Aorta (tissue), 5 donors: ENCODE measurements at regions not wholly inside any gene's neighbourhood (a gene's known extent, or its start where the extent isn't known, plus 50 kb on each side); places are given as distances from the start of the nearest gene placed in this dataset.

Source experiments
- ATAC-seq: fragments of 200-7000 bp; cut with Tn5 transposase; one replicate; pipeline ENCODE4 v1.9.1; 2022; ENCODE audit warnings: moderate library complexity; ENCODE audit not compliant: low FRiP score
- DNase-seq, 2 donors: peaks; one replicate each; pipeline ENCODE4 v3.0.0-alpha.2; 2020
- H3K27ac ChIP-seq, 2 donors: one replicate each; pipeline ENCODE4 v1.5.1; 2013; ENCODE audit warnings: low read length in 2 of 2, mild to moderate bottlenecking in 2 of 2, moderate library complexity in 2 of 2, control low read depth in 1 of 2, inconsistent platforms in 1 of 2, low read depth in 1 of 2
- H3K27me3 ChIP-seq, 2 donors: one replicate each; pipeline ENCODE4 v1.6.1; 2013; ENCODE audit warnings: control low read depth in 1 of 2, low read length in 1 of 2, mild to moderate bottlenecking in 1 of 2, moderate library complexity in 1 of 2; ENCODE audit not compliant: insufficient read depth in 2 of 2, control insufficient read depth in 1 of 2
- H3K36me3 ChIP-seq, 2 donors: one replicate each; pipeline ENCODE4 v1.6.1; 2013; ENCODE audit warnings: control low read depth in 1 of 2, low read length in 1 of 2, mild to moderate bottlenecking in 1 of 2; ENCODE audit not compliant: insufficient read depth in 2 of 2, control insufficient read depth in 1 of 2
- H3K4me1 ChIP-seq, 2 donors: one replicate each; pipeline ENCODE4 v1.6.1; 2013; ENCODE audit warnings: low read length in 2 of 2, control low read depth in 1 of 2, mild to moderate bottlenecking in 1 of 2, moderate library complexity in 1 of 2; ENCODE audit not compliant: insufficient read depth in 2 of 2, control insufficient read depth in 1 of 2
- H3K4me3 ChIP-seq, 2 donors: one replicate each; pipeline ENCODE4 v1.5.1; 2013; ENCODE audit warnings: low read length in 2 of 2, control low read depth in 1 of 2, mild to moderate bottlenecking in 1 of 2
- H3K9me3 ChIP-seq: one replicate; pipeline ENCODE4 v1.6.1; 2013; ENCODE audit warnings: mild to moderate bottlenecking, low read length; ENCODE audit not compliant: control insufficient read depth
- WGBS, 2 donors: extraction: QIAGEN DNeasy Blood & Tissue Kit; methylation state at CpG; one replicate each; pipeline ENCODE4 v1.1.7; 2013; 5-methylcytosine and 5-hydroxymethylcytosine counted together
- intact Hi-C, 2 donors: fragments of 100-400 bp; cut with DNase I; formaldehyde crosslinking; loops; one replicate each; pipeline versions ENCODE4 v1.14.2 to v1.15.0; 2022
- donor health status: healthy with polysubstance abuse.
- donor health status: Bipolar disorder and iron deficiency.
- donor health status: DM: no; HTN: no; CAD: no.
- donor health status: DM: no; HTN: no; CAD: no.
- donor health status: DM: yes; HTN: yes; CAD: no.

DNA sequence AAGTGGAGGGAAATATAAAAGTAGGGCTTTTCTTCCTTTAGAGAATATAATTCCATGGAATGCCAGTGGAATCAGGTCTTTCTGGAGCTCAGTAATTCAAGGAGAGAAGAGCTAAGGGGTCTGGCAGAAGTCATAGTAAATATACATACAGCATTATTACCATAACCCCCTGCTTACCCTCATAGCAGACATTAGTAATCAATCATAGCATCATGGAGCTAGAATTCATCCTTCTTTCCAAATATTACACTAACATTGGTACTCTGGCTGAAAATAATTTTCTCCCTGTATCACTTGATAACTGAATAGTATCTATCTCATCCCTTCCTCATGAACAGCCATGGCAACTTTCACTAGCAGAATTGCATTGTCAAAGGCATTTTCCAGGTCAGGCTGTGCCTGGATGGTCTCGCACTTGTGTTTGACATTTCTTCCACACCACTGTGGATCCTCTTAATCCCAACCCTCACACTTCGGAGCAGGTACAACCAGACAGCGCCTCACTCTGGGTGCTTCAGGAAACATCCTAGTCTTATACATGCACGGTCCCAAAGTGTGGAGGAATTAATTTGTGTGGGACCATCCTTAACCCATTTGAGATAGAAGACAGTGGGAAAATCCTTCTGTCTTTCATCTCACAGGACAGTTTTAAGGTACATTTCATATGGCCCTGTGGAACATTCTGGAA is 84.2 kb upstream of the SEC11C start:
- H3K27ac ChIP-seq = peak overlapping the region; percentile 69 to 73
- no peak overlapping the region for H3K4me3 ChIP-seq
- ATAC-seq (no peak), DNase-seq (no peak)
- H3K36me3 ChIP-seq = no peaks in the 10 kb centered on the region
- peaks cover 1 to 9% of the 10 kb centered on the region in 2 donors for H3K4me1 ChIP-seq
- H3K9me3 ChIP-seq = no peaks in the 10 kb centered on the region
- WGBS, 2 donors = 92 to 93% methylated on average over 4 of the region's 4 CpGs
- H3K27me3 ChIP-seq = no peaks in the 10 kb centered on the region
- intact Hi-C loops = loop anchor here (2.0 to 10.0 kb wide), 3 partner anchors 171 to 275 kb away; partner anchors contain the start of gene ZNF532 (in 1 of the 2)

DNA sequence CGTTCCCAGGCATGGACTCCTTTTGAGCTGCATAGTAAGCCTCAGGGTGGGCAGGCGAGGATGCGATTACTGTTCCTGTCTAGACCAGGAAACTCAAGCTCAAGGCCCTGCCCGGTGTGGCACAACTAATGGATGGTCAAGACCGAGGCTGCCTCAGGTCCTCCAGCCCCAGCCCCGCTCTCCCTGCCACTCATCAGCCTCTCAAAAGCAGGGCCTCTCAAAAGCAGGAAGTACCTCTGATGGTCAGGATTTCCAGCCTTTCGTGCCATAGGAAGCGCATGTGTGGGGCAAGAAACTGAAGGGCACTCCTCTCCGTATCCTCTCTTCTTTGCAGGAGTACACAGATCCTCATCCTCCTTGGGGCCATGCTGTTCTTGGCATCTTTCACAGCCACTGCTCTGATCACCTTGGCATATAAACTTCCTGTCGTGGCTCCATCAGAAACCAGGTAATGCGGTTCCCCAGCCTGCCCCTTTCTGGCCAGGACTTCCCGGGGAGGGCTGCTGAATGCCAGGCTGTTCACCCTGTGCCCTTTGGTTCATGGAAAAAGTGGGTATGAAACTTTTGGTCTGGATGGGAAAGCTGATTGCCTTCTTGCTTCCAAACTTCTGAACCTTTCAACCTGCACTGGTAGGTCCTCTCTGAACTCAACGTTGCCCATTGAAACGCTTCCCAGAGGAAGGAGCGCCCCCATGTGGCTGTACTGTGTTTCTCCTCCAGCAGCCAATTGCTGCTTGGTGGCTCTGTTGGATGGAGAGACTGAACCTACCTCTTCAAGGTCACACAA is 82.8 kb upstream of the SEC11C start:
- no peaks in the 10 kb centered on the region for H3K36me3 ChIP-seq
- H3K4me1 ChIP-seq = peaks cover 1 to 8% of the 10 kb centered on the region in 2 donors
- ATAC-seq = peak; percentile 73
- no peaks in the 10 kb centered on the region for H3K27me3 ChIP-seq
- H3K4me3 ChIP-seq = no peak overlapping the region
- intact Hi-C loops = loop anchor here (2.0 to 10.0 kb wide), 3 partner anchors 172 to 276 kb away; partner anchors contain the start of gene ZNF532 (in 1 of the 2)
- H3K27ac ChIP-seq = no peak overlapping the region
- WGBS, 2 donors = 72 to 75% methylated on average over 15 of the region's 15 CpGs
- no peaks in the 10 kb centered on the region for H3K9me3 ChIP-seq
- DNase-seq = peak; percentile 88 to 91

DNA sequence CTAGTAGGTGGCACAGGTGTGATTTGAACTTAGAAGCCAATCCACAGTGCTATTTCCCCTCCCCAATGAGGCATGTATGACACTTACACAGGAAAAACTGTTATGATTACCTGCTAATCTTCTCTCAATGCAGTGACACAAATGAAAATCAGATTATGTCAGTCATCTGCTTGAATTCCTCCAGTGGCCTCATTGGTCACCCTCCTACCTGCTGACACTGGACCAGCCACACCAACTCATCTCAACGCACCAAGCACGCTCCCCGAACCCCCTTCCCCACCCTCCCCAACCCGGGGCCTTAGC is 82.2 kb upstream of the SEC11C start:
- Histone ChIP-seq H3K27me3 (no peaks in the 10 kb centered on the region), H3K9me3 (no peaks in the 10 kb centered on the region), H3K36me3 (no peaks in the 10 kb centered on the region), H3K27ac (no peak overlapping the region), H3K4me3 (no peak overlapping the region), H3K4me1 (peaks cover 0 to 3% of the 10 kb centered on the region in 2 donors)
- DNase-seq = no peak
- ATAC-seq = no peak
- intact Hi-C loops = loop anchor here (2.0 to 10.0 kb wide), 3 partner anchors 173 to 277 kb away; partner anchors contain the start of gene ZNF532 (in 1 of the 2)
- WGBS, 2 donors = 68 to 84% methylated on average over 4 of the region's 4 CpGs

DNA sequence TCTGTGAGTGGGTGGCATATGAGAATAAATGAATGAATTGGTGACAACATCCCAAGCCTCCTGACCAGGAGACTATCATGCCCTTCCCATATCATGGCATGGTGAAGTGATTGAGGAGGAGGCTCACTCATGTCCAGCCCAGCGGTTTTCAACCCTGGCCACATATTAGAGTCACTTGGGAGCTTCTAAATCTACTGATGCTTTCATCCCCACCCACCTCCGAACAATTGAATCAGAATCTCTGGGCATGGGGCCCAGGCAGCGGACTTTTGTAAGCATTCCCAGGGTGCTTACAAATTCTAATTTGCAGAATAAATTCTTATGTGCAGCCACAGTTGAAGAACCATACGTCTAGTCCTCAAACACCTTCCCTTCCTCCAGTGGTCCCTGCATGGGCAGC is 81.7 kb upstream of the SEC11C start:
- Histone ChIP-seq H3K9me3 (no peaks in the 10 kb centered on the region), H3K4me1 (peaks cover 0 to 2% of the 10 kb centered on the region in 2 donors), H3K36me3 (no peaks in the 10 kb centered on the region), H3K27ac (no peak overlapping the region), H3K4me3 (no peak overlapping the region), H3K27me3 (no peaks in the 10 kb centered on the region)
- DNase-seq (no peak), ATAC-seq (no peak)
- WGBS, 2 donors = 14% methylated on average over 4 of the region's 4 CpGs
- intact Hi-C loops = loop anchor here (2.0 to 10.0 kb wide), 3 partner anchors 173 to 277 kb away; partner anchors contain the start of gene ZNF532 (in 1 of the 2)

DNA sequence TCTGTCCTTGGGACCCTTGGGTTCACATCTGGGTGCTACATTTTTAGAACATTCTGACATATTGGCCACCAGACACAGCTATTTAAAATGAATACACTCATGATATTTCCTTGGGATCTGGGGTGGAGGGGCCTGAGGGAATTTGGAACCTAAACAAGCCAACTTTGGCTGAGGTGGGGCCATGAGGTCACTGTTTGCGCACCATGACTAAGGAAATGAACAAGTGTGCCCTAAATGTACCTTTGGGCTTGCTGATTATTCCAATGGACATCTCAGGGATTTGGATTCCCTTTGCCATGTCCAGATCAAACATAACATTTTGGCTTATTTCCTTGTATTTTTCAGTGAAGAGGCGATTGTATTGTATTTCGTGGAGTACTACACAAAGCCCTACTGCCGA is 80.5 kb upstream of the SEC11C start:
- Histone ChIP-seq H3K4me3 (no peak overlapping the region), H3K27me3 (no peaks in the 10 kb centered on the region), H3K9me3 (no peaks in the 10 kb centered on the region), H3K27ac (no peak overlapping the region), H3K4me1 (peaks cover 0 to 2% of the 10 kb centered on the region in 2 donors), H3K36me3 (no peaks in the 10 kb centered on the region)
- WGBS, 2 donors = 93 to 95% methylated on average over 4 of the region's 4 CpGs
- ATAC-seq (no peak), DNase-seq (no peak)
- intact Hi-C loops = loop anchor here in 1 of 2 donors (2.0 to 10.0 kb wide), 3 partner anchors 174 to 278 kb away; partner anchors contain the start of gene ZNF532

DNA sequence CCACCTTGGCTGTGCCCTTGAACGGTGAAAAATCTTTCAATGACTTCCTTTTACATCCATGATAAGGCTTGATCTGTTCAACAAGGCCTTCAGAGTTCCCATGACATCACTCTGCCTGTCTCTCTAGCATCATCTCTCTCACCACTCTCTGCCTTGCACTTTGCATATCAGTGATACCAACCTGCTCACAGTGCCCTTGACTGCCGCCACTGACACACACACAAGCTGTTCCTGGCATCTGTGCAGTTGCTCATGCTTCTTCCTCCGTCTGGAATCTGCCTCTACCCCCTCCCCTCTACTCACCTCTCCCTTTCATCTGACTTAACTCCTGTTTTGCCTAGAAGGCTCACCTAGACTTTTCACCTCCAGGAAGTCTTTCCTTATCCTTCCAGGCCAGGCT is 79.1 kb upstream of the SEC11C start:
- Histone ChIP-seq H3K4me3 (no peak overlapping the region), H3K36me3 (no peaks in the 10 kb centered on the region), H3K27ac (no peak overlapping the region), H3K4me1 (peaks cover 0 to 2% of the 10 kb centered on the region in 2 donors), H3K9me3 (no peaks in the 10 kb centered on the region), H3K27me3 (no peaks in the 10 kb centered on the region)
- ATAC-seq (no peak), DNase-seq (no peak)
- WGBS, 2 donors = 65 to 78% methylated on average over 3 of the region's 3 CpGs
- intact Hi-C loops = no loop called here

DNA sequence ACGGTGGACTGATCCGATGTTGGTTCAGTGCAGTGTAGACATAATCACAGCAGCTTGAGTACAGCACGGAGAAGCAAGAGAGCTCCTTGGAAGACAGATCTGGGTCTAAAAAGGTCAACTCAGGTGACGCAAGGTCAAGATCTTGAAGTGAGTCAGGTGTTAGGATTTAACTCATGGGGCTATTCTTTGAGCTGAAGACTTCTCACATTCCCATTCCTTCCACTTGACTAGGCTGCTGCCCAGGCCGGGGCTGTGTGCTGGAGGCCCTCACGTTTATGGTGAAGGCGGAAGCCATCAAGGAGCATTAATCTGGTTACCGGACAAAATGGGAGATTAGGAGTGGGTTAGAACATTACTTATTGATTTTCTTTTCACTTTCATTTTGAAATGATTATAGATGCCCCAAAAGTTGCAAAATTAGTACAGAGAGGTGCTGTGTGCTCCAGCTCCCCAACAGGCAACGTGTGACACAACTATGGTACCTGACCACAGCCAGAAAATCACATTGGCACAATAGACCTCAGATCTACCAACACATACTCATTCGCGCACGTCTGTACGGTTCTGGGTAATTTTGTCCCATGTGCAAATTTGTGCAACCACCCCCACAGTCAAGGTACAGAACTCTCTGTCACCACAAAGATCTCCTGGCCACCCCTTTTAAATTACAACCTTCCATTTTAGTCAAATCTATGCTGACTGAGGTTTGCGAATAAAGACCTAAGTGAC is 77.6 kb upstream of the SEC11C start:
- Histone ChIP-seq H3K36me3 (no peaks in the 10 kb centered on the region), H3K27ac (no peak overlapping the region), H3K27me3 (no peaks in the 10 kb centered on the region), H3K9me3 (no peaks in the 10 kb centered on the region), H3K4me1 (peaks cover 0 to 2% of the 10 kb centered on the region in 2 donors), H3K4me3 (no peak overlapping the region)
- DNase-seq (no peak), ATAC-seq (no peak)
- 96% methylated on average over 14 of the region's 14 CpGs for WGBS, 2 donors
- intact Hi-C loops = no loop called here

DNA sequence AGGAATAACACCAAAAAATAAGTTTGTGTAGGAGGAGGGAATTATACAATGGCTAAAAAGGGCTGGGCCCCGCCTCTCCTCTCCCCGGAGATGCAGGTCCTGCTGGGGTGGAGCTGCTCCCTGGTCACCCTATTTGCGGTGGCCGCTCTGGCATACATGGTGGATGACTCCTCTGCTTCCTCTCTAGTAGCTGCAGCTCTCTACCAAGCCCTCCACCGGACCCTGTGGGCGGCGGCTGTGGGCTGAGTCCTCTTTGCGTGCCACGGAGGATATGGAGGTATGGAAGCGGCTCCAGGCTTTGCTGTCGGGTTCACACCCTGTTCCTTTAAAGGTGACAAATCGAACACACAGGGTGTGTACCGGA is 77.1 kb upstream of the SEC11C start:
- H3K27ac ChIP-seq = no peak overlapping the region
- 97% methylated on average over 13 of the region's 13 CpGs for WGBS, 2 donors
- H3K9me3 ChIP-seq = no peaks in the 10 kb centered on the region
- H3K36me3 ChIP-seq = no peaks in the 10 kb centered on the region
- no peaks in the 10 kb centered on the region for H3K4me1 ChIP-seq
- intact Hi-C loops = no loop called here
- no peaks in the 10 kb centered on the region for H3K27me3 ChIP-seq
- ATAC-seq = no peak
- no peak overlapping the region for H3K4me3 ChIP-seq
- DNase-seq = no peak
